Muscle layer of duodenum (tissue), 2 donors: ENCODE measurements at regions not wholly inside any gene's neighbourhood (a gene's known extent, or its start where the extent isn't known, plus 50 kb on each side); places are given as distances from the start of the nearest gene placed in this dataset.
"Not testable (repeated sequence)": the region's sequence is repeated elsewhere in the genome, so short reads cannot be mapped to it uniquely, and the experiment has no call there.

Source experiments
- H3K27ac ChIP-seq: one replicate; pipeline ENCODE4 v1.7.0; 2013; ENCODE audit warnings: mild to moderate bottlenecking, low read length
- H3K27me3 ChIP-seq: one replicate; pipeline ENCODE4 v1.7.0; 2013; ENCODE audit warnings: low read depth, mild to moderate bottlenecking, control low read depth, low read length
- H3K36me3 ChIP-seq, 2 donors: one replicate each; pipeline ENCODE4 v1.7.0; 2013; ENCODE audit warnings: low read length in 2 of 2, control low read depth in 1 of 2, mild to moderate bottlenecking in 1 of 2; ENCODE audit not compliant: insufficient read depth in 2 of 2, control insufficient read depth in 1 of 2
- H3K4me1 ChIP-seq, 2 donors: one replicate each; pipeline ENCODE4 v1.7.0; 2013; ENCODE audit warnings: low read length in 2 of 2, mild to moderate bottlenecking in 2 of 2, control low read depth in 1 of 2, moderate library complexity in 1 of 2; ENCODE audit not compliant: insufficient read depth in 2 of 2, control insufficient read depth in 1 of 2
- H3K4me3 ChIP-seq, 2 donors: one replicate each; pipeline ENCODE4 v1.7.0; 2013; ENCODE audit warnings: low read length in 2 of 2, low read depth in 1 of 2, mild to moderate bottlenecking in 1 of 2
- H3K9me3 ChIP-seq, 2 donors: one replicate each; pipeline ENCODE4 v1.7.0; 2013; ENCODE audit warnings: low read length in 2 of 2, control low read depth in 1 of 2, mild to moderate bottlenecking in 1 of 2; ENCODE audit not compliant: control insufficient read depth in 1 of 2
- donor health status: healthy.

GRCh38 chr10:30546511-30546910 is 83.0 kb downstream of the LYZL2 start:
- H3K36me3 ChIP-seq = no peaks in the 10 kb centered on the region

DNA sequence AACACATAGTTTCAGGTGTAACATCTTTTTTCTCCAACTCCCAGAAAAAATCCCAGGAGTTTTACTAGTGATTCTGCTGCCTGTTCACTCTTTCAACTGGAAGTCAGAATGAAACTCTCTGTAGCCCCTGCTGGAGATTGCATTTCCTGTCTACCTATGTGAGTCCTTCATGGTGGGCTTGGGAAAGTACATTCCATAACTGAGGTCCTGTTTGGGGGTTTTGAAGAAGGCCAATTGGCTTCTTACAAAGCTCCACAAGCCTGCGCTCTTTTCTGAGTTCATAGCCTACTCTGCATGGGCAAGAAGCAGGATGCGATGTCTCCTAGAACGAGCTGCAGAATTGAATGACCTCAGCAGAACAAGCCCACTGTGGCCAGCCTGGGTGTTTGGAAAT is 86.7 kb downstream of the LYZL2 start:
- peak overlapping the region; percentile 3 for H3K27ac ChIP-seq
- H3K27me3 ChIP-seq = no peaks in the 10 kb centered on the region
- H3K36me3 ChIP-seq = no peaks in the 10 kb centered on the region
- no peak overlapping the region for H3K4me3 ChIP-seq
- H3K4me1 ChIP-seq = no peaks in the 10 kb centered on the region
- no peaks in the 10 kb centered on the region for H3K9me3 ChIP-seq

More at GRCh38 chr10:30546511-30546910, 83.0 kb downstream of the LYZL2 start:
- H3K9me3 ChIP-seq = no peaks in the 10 kb centered on the region
- H3K27ac ChIP-seq = no peak overlapping the region
- H3K4me1 ChIP-seq = no peaks in the 10 kb centered on the region
- H3K27me3 ChIP-seq = no peaks in the 10 kb centered on the region
- no peak overlapping the region for H3K4me3 ChIP-seq

GRCh38 chr10:30542001-30542894 is 87.3 kb downstream of the LYZL2 start:
- Histone ChIP-seq H3K9me3 (no peaks in the 10 kb centered on the region), H3K4me3 (no peak overlapping the region), H3K4me1 (no peaks in the 10 kb centered on the region), H3K36me3 (no peaks in the 10 kb centered on the region), H3K27me3 (no peaks in the 10 kb centered on the region), H3K27ac (peak overlapping the region; percentile 34)

DNA sequence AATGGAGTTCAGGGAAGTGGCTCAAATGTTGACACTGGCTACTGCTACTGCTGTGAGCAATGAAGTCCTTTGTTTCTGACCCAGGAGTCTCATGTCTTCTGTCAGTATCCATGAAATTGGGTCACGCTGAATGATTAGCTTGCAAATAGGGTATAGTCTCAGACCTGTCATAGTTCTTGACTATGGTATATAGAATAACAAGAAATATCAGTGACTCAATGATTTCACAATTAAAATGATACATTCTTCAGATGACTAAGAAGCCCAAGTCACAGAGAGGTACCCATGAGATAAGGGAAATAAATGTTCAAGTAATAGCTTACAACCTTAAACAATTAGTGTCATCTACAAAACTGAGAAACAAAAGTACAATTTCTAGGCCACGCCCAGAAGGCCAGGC is 89.3 kb downstream of the LYZL2 start:
- Histone ChIP-seq H3K9me3 (no peaks in the 10 kb centered on the region), H3K4me3 (no peak overlapping the region), H3K36me3 (no peaks in the 10 kb centered on the region), H3K27me3 (no peaks in the 10 kb centered on the region), H3K4me1 (peaks cover 0 to 5% of the 10 kb centered on the region in 2 donors), H3K27ac (no peak overlapping the region)

DNA sequence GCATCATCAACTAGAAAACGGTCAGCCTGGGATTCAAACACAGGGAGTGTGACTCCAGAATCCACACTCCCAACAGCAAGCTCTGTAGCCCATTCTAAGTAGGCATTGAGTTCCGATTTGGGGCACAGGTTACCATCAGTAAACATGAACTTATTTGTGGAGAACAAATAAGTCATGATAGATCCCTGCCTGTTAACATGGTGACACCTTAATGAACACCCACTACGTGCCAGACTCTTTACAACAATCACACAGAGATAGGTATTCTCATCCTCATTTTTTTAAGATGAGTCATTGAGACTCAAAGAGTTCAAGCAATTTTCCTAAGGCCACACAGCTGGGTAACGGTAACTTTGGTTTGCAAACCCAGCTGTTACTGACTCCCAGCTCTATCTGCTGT is 91.5 kb downstream of the LYZL2 start:
- no peaks in the 10 kb centered on the region for H3K9me3 ChIP-seq
- peaks cover 0 to 5% of the 10 kb centered on the region in 2 donors for H3K4me1 ChIP-seq
- no peak overlapping the region for H3K27ac ChIP-seq
- H3K4me3 ChIP-seq = no peak overlapping the region
- no peaks in the 10 kb centered on the region for H3K36me3 ChIP-seq
- H3K27me3 ChIP-seq = no peaks in the 10 kb centered on the region

GRCh38 chr10:30537586-30537985 is 92.0 kb downstream of the LYZL2 start:
- Histone ChIP-seq H3K9me3 (no peaks in the 10 kb centered on the region), H3K36me3 (no peaks in the 10 kb centered on the region), H3K4me1 (peaks cover 0 to 5% of the 10 kb centered on the region in 2 donors), H3K27ac (no peak overlapping the region), H3K27me3 (no peaks in the 10 kb centered on the region), H3K4me3 (no peak overlapping the region)

DNA sequence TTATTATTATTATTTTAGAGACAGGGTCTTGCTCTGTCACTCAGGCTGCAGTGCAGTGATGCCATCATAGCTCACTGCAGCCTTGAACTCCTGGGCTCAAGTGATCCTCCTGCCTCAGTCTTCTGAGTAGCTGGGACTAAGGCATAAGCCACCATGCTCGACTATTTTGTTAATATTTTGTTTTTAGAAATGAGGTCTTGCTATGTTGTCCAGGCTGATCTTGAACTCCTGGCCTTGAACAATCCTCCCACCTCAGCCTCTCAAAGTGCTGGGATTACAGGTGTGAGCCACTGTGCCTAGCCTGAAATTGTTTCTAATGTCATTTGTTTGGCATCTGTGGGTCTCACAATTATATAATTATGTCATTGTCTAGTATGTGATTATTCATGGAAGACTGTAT is 92.4 kb downstream of the LYZL2 start:
- H3K4me1 ChIP-seq, H3K27ac ChIP-seq, H3K36me3 ChIP-seq, H3K4me3 ChIP-seq, H3K27me3 ChIP-seq, H3K9me3 ChIP-seq: not testable (repeated sequence)

DNA sequence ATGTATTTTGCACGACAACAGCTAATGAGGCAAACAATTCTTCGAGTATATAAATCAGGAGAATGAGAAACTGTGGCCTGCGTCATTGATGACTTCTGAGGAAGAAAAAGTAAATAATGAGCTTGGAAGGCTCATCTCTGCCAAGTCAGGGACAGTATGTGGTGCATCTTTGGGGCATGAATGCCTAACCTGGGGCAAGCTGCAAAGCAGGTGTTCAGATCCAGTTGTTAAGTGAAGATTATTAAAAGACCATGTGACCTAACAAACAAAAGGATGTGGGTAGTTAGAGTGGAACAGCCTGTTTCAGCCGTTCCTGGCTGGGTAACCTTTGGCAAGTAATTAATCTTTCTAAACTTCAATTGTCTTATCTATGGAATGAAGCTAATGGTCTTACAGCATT is 93.0 kb downstream of the LYZL2 start:
- Histone ChIP-seq H3K27me3 (no peaks in the 10 kb centered on the region), H3K9me3 (no peaks in the 10 kb centered on the region), H3K4me3 (no peak overlapping the region), H3K27ac (no peak overlapping the region), H3K4me1 (peaks cover 0 to 5% of the 10 kb centered on the region in 2 donors), H3K36me3 (no peaks in the 10 kb centered on the region)

DNA sequence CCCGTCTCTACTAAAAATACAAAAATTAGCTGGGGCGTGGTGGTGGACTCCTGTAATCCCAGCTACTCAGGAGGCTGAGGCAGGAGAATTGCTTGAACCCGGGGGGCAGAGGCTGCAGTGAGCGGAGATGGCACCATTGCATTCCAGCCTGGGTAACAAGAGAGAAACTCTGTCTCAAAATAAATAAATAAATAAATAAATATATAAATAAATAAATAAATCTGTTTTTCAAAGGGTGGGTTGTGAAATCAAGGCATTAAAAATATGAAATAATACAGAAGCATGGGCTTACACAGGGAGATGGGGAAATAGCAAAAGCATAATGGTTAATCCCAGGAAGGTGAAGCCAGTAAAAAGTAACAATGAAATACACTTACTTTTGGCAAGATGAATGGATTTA is 93.9 kb downstream of the LYZL2 start:
- Histone ChIP-seq H3K4me1 (peaks cover 0 to 5% of the 10 kb centered on the region in 2 donors), H3K36me3 (no peaks in the 10 kb centered on the region), H3K9me3 (no peaks in the 10 kb centered on the region), H3K27me3 (no peaks in the 10 kb centered on the region), H3K27ac (no peak overlapping the region), H3K4me3 (no peak overlapping the region)

DNA sequence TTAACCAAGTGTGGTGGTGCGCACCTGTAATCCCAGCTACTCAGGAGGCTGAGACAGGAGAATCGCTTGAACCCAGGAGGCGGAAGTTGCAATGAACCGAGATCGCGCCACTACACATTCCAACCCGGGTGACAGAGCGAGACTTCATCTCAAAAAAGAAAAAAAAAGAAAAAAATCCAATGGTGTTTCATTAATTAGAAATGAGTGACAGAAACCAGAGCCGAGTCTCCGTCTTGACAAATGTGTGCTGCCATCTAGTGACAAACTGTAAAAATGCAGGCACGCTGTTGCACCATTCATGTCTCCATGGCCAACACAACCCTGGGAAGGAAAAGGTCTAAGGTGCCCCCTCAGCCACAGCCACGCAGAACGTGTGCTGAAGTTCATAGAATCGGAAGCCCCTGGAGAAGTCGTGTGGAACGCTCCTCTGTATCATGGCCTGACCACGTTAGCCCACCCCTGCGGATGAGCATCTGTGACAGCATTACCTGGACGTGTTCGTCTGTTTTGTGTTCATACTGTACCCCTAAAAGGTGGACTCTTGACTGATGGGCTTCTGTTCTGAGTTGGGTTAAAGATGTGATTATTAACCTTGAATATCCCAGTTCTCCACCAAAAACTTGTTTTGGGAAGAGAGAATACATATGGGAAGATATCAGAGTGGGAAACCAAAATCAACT is 94.9 kb downstream of the LYZL2 start:
- no peaks in the 10 kb centered on the region for H3K9me3 ChIP-seq
- H3K36me3 ChIP-seq = no peaks in the 10 kb centered on the region
- H3K27ac ChIP-seq = no peak overlapping the region
- H3K27me3 ChIP-seq = no peaks in the 10 kb centered on the region
- H3K4me1 ChIP-seq = peaks cover 0 to 5% of the 10 kb centered on the region in 2 donors
- no peak overlapping the region for H3K4me3 ChIP-seq

DNA sequence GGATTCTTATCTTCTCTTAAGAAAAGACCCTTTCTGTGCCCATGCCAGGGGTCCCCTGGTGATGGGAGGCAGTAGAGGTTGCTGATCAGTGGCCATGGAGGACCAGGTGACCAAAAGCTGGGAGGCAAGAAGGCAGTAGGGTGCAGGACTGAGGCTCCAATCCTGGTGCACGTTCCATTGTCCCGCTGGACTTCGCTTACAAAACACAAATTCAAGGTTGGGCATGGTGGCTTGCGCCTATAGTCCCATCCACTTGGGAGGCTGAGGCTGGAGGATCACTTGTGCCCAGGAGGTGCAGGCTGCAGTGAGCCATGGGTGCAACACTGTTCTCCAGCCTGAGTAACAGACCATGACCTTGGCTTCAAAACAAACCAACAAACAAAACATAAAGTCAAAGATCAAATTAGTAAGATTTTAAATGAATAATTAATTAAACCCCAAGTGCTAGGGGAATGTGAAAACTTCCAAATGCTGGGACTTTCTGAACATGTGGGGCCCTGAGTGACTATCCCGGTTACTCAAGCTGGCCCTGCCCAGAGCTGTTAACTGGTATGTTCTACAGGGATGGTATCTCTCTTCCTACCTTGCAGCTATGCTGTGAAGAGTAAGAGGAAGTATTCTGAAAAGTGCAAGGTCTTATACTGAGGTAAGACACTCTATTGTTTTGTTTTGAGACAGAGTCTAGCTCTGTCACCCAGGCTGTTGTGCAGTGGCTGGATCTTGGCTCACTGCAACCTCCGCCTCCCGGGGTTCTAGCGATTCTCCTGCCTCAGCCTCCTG is 97.6 kb downstream of the LYZL2 start:
- Histone ChIP-seq H3K4me1 (peaks cover 0 to 5% of the 10 kb centered on the region in 2 donors), H3K27me3 (no peaks in the 10 kb centered on the region), H3K9me3 (no peaks in the 10 kb centered on the region), H3K27ac (no peak overlapping the region), H3K4me3 (no peak overlapping the region), H3K36me3 (no peaks in the 10 kb centered on the region)
